Mucosa of stomach (tissue), 1 donor: ENCODE measurements at regions not wholly inside any gene's neighbourhood (a gene's known extent, or its start where the extent isn't known, plus 50 kb on each side); places are given as distances from the start of the nearest gene placed in this dataset.

Source experiments
- H3K27me3 ChIP-seq: one replicate; pipeline ENCODE4 v1.7.0; 2013; ENCODE audit warnings: mild to moderate bottlenecking, low read length; ENCODE audit not compliant: control insufficient read depth, insufficient read depth
- H3K36me3 ChIP-seq: one replicate; pipeline ENCODE4 v1.7.0; 2013; ENCODE audit warnings: low read length; ENCODE audit not compliant: control insufficient read depth, insufficient read depth
- H3K4me1 ChIP-seq: one replicate; pipeline ENCODE4 v1.7.0; 2013; ENCODE audit warnings: mild to moderate bottlenecking, low read length; ENCODE audit not compliant: control insufficient read depth, insufficient read depth
- H3K4me3 ChIP-seq: one replicate; pipeline ENCODE4 v1.7.0; 2013; ENCODE audit warnings: low read length
- H3K9ac ChIP-seq: one replicate; pipeline ENCODE4 v1.7.0; 2013; ENCODE audit warnings: mild to moderate bottlenecking, low read length, moderate library complexity
- H3K9me3 ChIP-seq: one replicate; pipeline ENCODE4 v1.7.0; 2013; ENCODE audit warnings: mild to moderate bottlenecking, low read length, moderate library complexity; ENCODE audit not compliant: control insufficient read depth
- donor health status: Pancreatic carcinoma.

DNA sequence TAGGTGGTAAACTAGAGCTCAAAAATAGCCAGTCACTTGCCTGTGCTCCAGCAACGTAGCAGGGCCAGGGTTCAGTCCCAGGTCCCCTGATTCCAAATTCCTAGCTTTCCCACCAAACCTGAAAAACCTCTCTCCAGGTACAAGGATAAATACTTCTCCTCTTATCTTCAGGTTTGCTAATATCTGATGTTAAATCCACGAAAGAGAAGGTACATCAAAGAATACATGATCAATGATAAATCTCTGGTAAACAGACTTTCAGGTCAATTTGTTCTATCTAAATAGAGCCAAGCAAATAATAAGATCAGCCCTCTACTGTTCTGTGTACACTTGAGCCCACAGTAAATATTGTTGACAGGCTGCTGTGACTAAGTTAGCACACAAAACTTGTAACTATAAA lies 52.1 kb upstream of the AKT3 start:
- H3K36me3 ChIP-seq = no peaks in the 10 kb centered on the region
- no peaks in the 10 kb centered on the region for H3K4me1 ChIP-seq
- no peak overlapping the region for H3K9ac ChIP-seq
- H3K9me3 ChIP-seq = no peaks in the 10 kb centered on the region
- H3K4me3 ChIP-seq = no peak overlapping the region
- H3K27me3 ChIP-seq = no peaks in the 10 kb centered on the region
